ENCODE measurements at regions not wholly inside any gene's neighbourhood (a gene's known extent, or its start where the extent isn't known, plus 50 kb on each side); places are given as distances from the start of the nearest gene placed in this dataset.
"Not testable (repeated sequence)": the region's sequence is repeated elsewhere in the genome, so short reads cannot be mapped to it uniquely, and the experiment has no call there.

DNA sequence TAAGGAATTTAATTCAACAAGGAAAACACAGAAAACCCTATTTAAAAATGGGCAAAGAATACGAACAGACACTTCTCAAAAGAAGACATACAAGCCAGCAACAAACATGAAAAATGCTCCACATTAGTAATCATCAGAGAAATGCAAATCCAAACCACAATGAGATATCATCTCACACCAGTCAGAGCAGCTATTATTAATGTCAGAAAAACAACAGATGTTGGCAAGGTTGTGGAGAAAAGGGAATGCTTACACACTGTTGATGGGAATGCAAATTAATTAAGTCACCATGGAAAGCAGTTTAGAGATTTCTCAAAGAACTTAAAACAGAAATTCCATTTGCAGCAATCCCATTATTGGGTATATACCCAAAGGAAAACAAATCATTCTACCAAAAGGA lies 55.2 kb downstream of the GCC1 start:
- no peak for DNase-seq

- no peak for DNase-seq
Measured at GRCh38 chr7:127527561-127527960, 57.8 kb downstream of the GCC1 start.

DNA sequence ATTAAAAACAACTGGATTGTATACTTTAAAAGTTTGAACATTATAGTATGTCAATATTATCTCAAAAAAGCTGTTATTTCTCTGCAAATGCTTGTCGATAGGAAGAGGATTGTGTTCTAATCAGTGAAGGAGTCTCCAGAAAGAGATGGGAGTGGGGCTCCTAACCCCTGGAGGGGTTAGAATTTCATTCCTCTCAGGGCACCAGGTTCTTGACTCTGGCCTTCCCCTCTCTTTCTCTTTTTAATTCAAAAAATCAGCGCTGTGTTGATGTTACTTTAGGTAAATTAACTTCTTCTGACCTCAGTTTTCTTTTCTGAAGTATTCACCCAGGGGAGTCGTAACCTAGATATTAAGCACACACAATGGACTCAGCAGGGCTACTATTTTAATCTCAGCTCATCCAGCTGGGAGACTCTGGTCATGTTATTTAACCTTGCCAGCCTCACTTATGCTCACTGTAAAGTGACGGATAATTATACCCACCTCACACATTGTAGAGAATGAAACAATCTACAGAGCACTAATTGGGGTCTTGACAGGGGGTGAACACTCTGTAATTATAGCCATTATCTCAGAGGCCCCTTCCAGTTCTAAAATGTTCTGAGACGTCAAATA lies 59.4 kb downstream of the GCC1 start:
- peak; percentile 8 for DNase-seq

- no peak for DNase-seq
Measured at GRCh38 chr7:127516320-127516719, 69.1 kb downstream of the GCC1 start.

DNA sequence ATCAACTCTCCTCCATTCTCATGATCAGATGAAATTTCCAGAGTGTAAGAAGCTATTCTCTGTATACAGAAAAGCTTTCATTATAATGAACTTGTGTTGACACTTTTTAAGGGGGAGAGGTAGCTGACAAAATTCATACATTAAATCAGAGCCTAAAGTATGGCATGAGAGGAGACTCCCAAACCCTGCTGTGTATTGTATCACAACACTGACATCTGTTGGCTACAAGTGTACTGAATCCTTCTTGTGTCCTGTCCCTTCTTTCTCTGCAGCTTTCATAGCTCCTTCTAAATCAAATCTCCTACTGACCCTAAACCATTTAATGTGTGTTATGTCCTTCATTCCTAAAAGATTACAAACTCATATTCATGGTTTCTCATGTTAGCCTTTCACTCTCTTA lies 70.9 kb downstream of the GCC1 start:
- DNase-seq: peak; percentile 54

- DNase-seq: no peak
Measured at GRCh38 chr7:127513311-127513710, 72.1 kb downstream of the GCC1 start.

GRCh38 chr7:127512663-127513062 lies 72.7 kb downstream of the GCC1 start:
- DNase-seq: no peak

- no peak for DNase-seq
Measured at GRCh38 chr7:127504715-127505114, 80.7 kb downstream of the GCC1 start.

GRCh38 chr7:127501817-127502216 lies 83.6 kb downstream of the GCC1 start:
- no peak for DNase-seq

- no peak for DNase-seq
Measured at GRCh38 chr7:127487381-127487780, 94.9 kb upstream of the ZNF800 start.

- no peak for DNase-seq
Measured at GRCh38 chr7:127486654-127487053, 94.1 kb upstream of the ZNF800 start.

- no peak for DNase-seq
Measured at GRCh38 chr7:127485482-127485881, 93.0 kb upstream of the ZNF800 start.

DNA sequence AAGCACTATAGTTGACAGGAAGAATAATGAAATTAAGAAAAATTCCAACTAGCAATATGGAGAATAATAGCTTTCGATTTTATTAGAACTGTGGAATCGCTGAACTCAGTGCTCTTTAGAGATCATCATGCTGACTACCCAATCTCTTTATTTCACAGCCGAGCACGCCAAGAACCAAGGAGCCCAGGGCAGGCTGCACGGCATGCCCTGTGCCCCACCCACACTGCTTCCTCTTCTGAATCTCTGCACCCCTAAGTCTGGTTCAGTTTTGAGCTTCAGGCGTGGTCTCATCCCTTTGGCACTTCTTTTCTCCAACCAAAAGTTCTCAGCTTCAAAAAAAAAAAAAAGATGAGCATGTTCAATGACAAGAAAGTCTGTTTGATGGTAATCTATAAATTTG lies 92.4 kb upstream of the ZNF800 start:
- DNase-seq: no peak

GRCh38 chr7:127478461-127478860 lies 86.0 kb upstream of the ZNF800 start:
- DNase-seq: no peak

DNA sequence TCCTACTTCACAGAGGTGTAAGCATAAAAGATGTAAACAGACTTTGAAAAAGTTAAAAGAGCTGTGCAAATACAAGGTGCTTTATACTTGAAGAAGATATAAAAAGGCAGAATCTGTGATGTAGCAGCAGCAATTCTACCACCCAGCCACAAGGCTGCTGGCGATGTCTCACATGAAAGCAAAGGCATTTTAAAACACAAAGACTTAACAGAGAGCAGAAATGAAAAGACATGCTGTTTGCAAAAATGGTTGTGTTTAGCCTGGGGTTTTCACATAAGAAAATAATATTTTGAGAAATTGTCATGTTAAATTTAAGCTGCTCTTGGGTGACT lies 85.5 kb upstream of the ZNF800 start:
- DNase-seq: no peak

DNA sequence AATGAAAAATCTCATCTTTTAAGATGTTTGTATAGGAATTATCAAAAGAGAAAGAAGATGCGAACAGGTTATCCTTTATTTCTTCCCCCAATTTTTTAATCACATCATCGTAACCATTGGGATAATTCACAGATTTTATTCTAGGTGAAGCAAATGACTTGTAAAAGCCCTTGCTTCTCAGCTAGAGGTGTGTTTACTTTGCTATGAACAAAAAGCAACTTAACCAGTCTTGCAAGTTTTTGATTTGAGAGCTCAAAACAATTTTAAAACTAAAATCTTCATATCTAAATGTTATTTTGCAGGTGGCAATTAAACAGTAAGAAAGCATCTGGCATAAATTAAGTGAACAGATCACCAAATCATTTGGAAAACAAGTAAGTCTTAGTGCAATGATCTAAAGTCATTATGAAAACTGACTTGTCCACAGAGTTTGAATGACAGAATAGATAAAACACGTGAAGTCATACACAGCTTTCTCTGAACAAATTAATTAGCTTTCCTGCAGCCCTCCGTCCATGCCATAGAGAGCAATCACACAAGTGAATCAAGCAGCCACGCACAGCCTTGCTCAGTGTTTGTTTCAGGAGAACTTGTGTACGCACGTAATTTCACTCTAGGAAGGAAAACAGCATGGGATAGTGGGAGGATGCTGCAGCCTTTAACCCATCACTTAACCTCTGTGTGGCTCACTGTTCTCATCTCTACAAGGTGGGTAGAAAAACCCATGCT lies 85.0 kb upstream of the ZNF800 start:
- peak; percentile 40 for DNase-seq

GRCh38 chr7:127476618-127477017 lies 84.1 kb upstream of the ZNF800 start:
- DNase-seq: no peak

DNA sequence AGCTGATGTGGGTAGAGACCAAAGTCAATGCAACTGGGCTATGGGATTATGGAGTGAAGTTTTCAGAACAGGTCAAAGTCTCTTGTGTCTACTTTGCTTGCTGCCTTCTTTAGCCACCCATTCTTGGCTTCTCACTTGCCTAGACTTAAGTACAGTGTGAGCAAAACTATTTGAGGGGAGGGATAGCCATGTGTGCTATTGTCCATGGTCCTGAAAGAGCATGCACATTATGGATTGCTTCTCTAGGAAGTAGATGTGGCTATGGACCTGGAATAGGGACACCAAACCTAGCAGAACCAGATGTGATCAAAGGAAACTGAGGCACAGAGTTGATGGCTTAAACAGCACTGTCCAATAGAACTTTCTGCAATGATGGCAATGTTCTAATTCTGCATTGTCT lies 81.9 kb upstream of the ZNF800 start:
- no peak for DNase-seq

GRCh38 chr7:127473409-127473808 lies 80.9 kb upstream of the ZNF800 start:
- no peak for DNase-seq

DNA sequence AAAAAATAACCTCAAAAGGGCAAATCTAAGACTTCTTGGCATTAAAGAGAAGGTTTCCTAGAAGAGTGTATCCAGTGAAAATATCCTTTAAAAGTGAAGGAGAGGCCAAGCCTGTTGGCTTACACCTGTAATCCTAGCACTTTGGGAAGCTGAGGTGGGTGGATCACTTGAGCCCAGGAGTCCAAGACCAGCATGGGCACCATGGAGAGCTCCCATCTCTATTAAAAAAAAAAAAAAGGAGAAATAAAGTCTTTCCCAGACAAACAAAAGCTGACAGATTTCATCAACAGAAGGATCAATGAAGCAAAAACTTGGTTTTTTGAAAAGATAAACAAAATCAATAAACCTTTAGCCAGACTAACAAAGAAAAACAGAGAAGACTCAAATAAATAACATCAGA lies 67.6 kb upstream of the ZNF800 start:
- DNase-seq: no peak

- not testable (repeated sequence) for DNase-seq
Measured at GRCh38 chr7:127451258-127451657, 58.8 kb upstream of the ZNF800 start.

DNA sequence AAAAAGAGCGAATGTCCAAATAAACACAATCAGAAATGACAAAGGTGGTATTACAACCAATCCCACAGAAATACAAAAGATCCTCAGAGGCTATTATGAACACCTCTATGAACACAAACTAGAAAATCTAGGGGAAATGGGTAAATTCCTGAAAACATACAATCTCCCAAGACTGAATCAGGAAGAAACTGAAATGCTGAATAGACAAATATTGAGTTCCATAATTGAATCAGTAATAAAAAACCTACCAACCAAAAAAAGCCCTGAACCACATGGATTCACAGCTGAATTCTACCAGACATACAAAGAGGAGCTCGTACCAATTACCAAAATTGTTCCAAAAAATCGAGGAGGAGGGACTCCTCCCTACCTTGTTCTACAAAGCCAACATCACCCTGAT lies 56.1 kb upstream of the ZNF800 start:
- no peak for DNase-seq

DNA sequence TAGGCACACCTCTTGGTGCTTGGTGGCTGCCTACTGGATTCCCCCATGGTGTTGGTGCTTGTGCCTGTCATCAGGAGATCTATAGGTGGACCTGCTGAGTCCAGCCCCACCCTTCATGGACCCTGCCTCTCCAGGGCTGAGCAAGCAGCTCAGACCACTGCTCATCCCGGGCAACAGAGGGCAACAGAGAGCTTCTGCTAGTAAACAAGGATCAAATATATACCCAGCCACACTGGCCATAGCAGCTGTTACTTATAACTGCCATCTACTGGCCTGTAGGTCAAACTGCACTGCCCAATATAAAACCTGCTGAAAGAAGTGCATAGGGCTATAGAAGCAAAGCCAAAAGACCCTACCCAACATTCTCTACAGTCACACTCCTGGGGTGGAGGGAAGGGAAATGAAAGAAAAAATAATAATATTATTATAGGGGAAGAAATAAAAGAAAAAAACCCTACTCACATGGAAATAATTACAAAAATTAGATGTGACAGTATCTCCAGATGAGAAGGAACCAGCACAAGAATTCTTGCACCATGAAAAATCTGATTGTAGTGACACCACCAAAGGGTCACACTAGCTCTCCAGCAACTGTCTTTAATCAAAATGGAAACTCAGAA lies 54.9 kb upstream of the ZNF800 start:
- DNase-seq: no peak

- no peak for DNase-seq
Measured at GRCh38 chr7:127446842-127447241, 54.3 kb upstream of the ZNF800 start.

Measured in NCI-H345 (cell line).